PC-9 (cell line): ENCODE measurements at regions not wholly inside any gene's neighbourhood (a gene's known extent, or its start where the extent isn't known, plus 50 kb on each side); places are given as distances from the start of the nearest gene placed in this dataset.

Experiments used
- BruUV-seq: library from RNA; stranded (reverse); fragments of 400-500 nt; replicated peaks from 2 replicates; lab custom pipeline; 2021; lab: Mats Ljungman, UMichigan
- CTCF ChIA-PET: fragments of 300-600 bp; sonication (Branson Sonifier 250); formaldehyde crosslinking; loops from one replicate; lab custom pipeline; 2022; ENCODE audit warnings: antibody characterized with exemption; lab: Charles Lee
- POLR2A ChIA-PET: fragments of 300-600 bp; sonication (Branson Sonifier 250); formaldehyde crosslinking; loops from one replicate; lab custom pipeline; 2022; ENCODE audit warnings: antibody characterized with exemption; ENCODE audit not compliant: unreplicated experiment; lab: Charles Lee
- DNase-seq, 2 experiments: peaks; one replicate each; pipeline versions ENCODE4 v3.0.0 to v3.0.0-alpha.2; 2015 to 2022; ENCODE audit warnings: mixed read lengths in 1 of 2
- H2AFZ ChIP-seq: fragments of 200-600 bp; sonication (generic); 2 replicates; pipeline ENCODE4 v1.8.1; 2017; ENCODE audit warnings: antibody characterized with exemption
- H3F3A ChIP-seq: fragments of 200-600 bp; sonication (generic); 2 replicates; pipeline ENCODE4 v1.8.1; 2017; ENCODE audit warnings: antibody characterized with exemption, mild to moderate bottlenecking, low read depth; ENCODE audit not compliant: insufficient read depth
- H3K27ac ChIP-seq: fragments of 200-600 bp; sonication (generic); 2 replicates; pipeline ENCODE4 v1.6.1; 2016; ENCODE audit warnings: mixed run types
- H3K27me3 ChIP-seq: fragments of 200-600 bp; sonication (generic); 2 replicates; pipeline ENCODE4 v1.6.1; 2016; ENCODE audit warnings: low read depth, mixed run types; ENCODE audit not compliant: insufficient read depth
- H3K36me3 ChIP-seq: fragments of 200-600 bp; sonication (generic); 2 replicates; pipeline ENCODE4 v1.6.1; 2016; ENCODE audit warnings: low read depth, mixed run types
- H3K4me1 ChIP-seq: fragments of 200-600 bp; sonication (generic); replicated peaks from 2 replicates; pipeline ENCODE4 v1.6.1; 2016; ENCODE audit warnings: mixed run types; ENCODE audit not compliant: insufficient read depth
- H3K4me2 ChIP-seq: fragments of 200-600 bp; sonication (generic); 2 replicates; pipeline ENCODE4 v1.6.1; 2017; ENCODE audit warnings: mixed run types
- H3K4me3 ChIP-seq: fragments of 200-600 bp; sonication (generic); 2 replicates; pipeline ENCODE4 v1.6.1; 2016; ENCODE audit warnings: mixed run types
- H3K79me2 ChIP-seq: fragments of 200-600 bp; sonication (generic); 2 replicates; pipeline ENCODE4 v1.6.1; 2017; ENCODE audit warnings: low read depth, mixed run types
- H3K9me2 ChIP-seq: fragments of 200-600 bp; sonication (generic); 2 replicates; pipeline ENCODE4 v1.8.1; 2017; ENCODE audit warnings: mild to moderate bottlenecking; ENCODE audit not compliant: insufficient read depth
- H3K9me3 ChIP-seq: fragments of 200-600 bp; sonication (generic); 2 replicates; pipeline ENCODE4 v1.8.1; 2016; ENCODE audit warnings: low read depth; ENCODE audit not compliant: insufficient read depth
- H4K20me1 ChIP-seq: fragments of 200-600 bp; sonication (generic); 2 replicates; pipeline ENCODE4 v1.8.1; 2017; ENCODE audit not compliant: insufficient read depth
- CTCF ChIP-seq: fragments of 200-600 bp; sonication (generic); conservative IDR thresholded peaks from 2 replicates; pipeline ENCODE4 v1.6.1; 2017; ENCODE audit warnings: mixed run types, antibody characterized with exemption, mild to moderate bottlenecking, moderate library complexity
- EZH2 ChIP-seq: fragments of 200-600 bp; sonication (generic); IDR thresholded peaks from 2 replicates; pipeline ENCODE4 v1.8.0; 2017; ENCODE audit warnings: antibody characterized with exemption, low read depth
- intact Hi-C: fragments of 100-400 bp; cut with micrococcal nuclease; formaldehyde crosslinking; loops from one replicate; pipeline ENCODE4 v1.10.0; 2022; ENCODE audit not compliant: unreplicated experiment

GRCh38 chr6:165742047-165742446 is 79.0 kb upstream of the PDE10A start:
- no TSS peak for BruUV-seq

GRCh38 chr6:165737396-165737795 is 74.4 kb upstream of the PDE10A start:
- ChIA-PET CTCF (no interaction called here), POLR2A (no interaction called here)
- no TSS peak for BruUV-seq
- Histone ChIP-seq H3K4me3 (no peak overlapping the region), H3F3A (no peaks in the 10 kb centered on the region), H2AFZ (no peak overlapping the region), H3K9me3 (no peaks in the 10 kb centered on the region), H3K4me2 (no peak overlapping the region), H3K27me3 (peaks cover 30% of the 10 kb centered on the region), H3K79me2 (no peaks in the 10 kb centered on the region), H3K36me3 (no peaks in the 10 kb centered on the region), H3K27ac (no peak overlapping the region), H3K4me1 (no peaks in the 10 kb centered on the region), H4K20me1 (no peaks in the 10 kb centered on the region), H3K9me2 (no peaks in the 10 kb centered on the region)
- TF ChIP-seq CTCF (no peak), EZH2 (no peak)
- intact Hi-C loops: no loop called here
- no peak for DNase-seq

More at GRCh38 chr6:165742047-165742446, 79.0 kb upstream of the PDE10A start:
- Histone ChIP-seq H3K27me3 (peaks cover 41% of the 10 kb centered on the region), H3K4me3 (no peak overlapping the region), H3K4me1 (no peaks in the 10 kb centered on the region), H3K4me2 (no peak overlapping the region), H2AFZ (no peak overlapping the region), H3F3A (no peaks in the 10 kb centered on the region), H3K9me2 (no peaks in the 10 kb centered on the region), H3K27ac (no peak overlapping the region), H3K79me2 (no peaks in the 10 kb centered on the region), H4K20me1 (no peaks in the 10 kb centered on the region), H3K9me3 (no peaks in the 10 kb centered on the region), H3K36me3 (no peaks in the 10 kb centered on the region)
- intact Hi-C loops: no loop called here
- DNase-seq: no peak
- ChIA-PET CTCF (no interaction called here), POLR2A (no interaction called here)
- TF ChIP-seq EZH2 (no peak), CTCF (no peak)

- no peak for DNase-seq
- no peak overlapping the region for H3K4me3 ChIP-seq
- no TSS peak for BruUV-seq
- no peak overlapping the region for H2AFZ ChIP-seq
- no peaks in the 10 kb centered on the region for H3K79me2 ChIP-seq
- no peak overlapping the region for H3K27ac ChIP-seq
- TF ChIP-seq EZH2 (no peak), CTCF (no peak)
- H3K4me2 ChIP-seq: no peak overlapping the region
- intact Hi-C loops: no loop called here
- H3K9me2 ChIP-seq: no peaks in the 10 kb centered on the region
- H3K4me1 ChIP-seq: no peaks in the 10 kb centered on the region
- no peaks in the 10 kb centered on the region for H3K9me3 ChIP-seq
- H3K27me3 ChIP-seq: peaks cover 42% of the 10 kb centered on the region
- CTCF ChIA-PET: no interaction called here
- no peaks in the 10 kb centered on the region for H4K20me1 ChIP-seq
- no peaks in the 10 kb centered on the region for H3F3A ChIP-seq
- POLR2A ChIA-PET: no interaction called here
- H3K36me3 ChIP-seq: no peaks in the 10 kb centered on the region
Observed at GRCh38 chr6:165735065-165735464, 72.0 kb upstream of the PDE10A start.
